GM18517 (cell line): ENCODE measurements at regions not wholly inside any gene's neighbourhood (a gene's known extent, or its start where the extent isn't known, plus 50 kb on each side); places are given as distances from the start of the nearest gene placed in this dataset.

Experiments used
- ATAC-seq: cut with Tn5 transposase; IDR thresholded peaks from one replicate; pipeline ENCODE4 v1.9.1; 2021; ENCODE audit warnings: mild to moderate bottlenecking, moderate library complexity; ENCODE audit not compliant: unreplicated experiment

- ATAC-seq, result no peak
These were observed 50.6 kb upstream of the MRPS6 start for GRCh38 chr21:34022627-34023335.

DNA sequence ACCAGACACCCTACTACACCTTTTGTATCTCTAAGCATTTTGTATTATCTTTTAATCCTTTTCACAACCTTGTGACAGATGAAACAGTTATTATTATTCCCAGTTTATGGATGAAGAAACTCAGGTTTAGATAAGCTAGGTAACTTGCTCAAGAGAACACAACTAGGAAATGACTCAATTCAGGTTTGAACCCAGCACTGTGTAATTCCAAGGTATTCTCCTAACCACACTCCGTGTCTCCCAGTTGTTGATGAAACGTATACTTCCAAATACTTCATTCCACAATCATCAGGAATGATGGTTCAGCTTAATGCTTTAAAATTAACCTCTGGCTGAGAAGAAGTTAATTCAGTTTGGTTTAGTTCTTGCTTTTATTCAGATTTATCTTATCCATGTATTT, 51.7 kb upstream of the MRPS6 start:
- no peak for ATAC-seq

GRCh38 chr21:34020983-34021553, 52.3 kb upstream of the MRPS6 start:
- ATAC-seq, result no peak

- peak; percentile 37 for ATAC-seq
These were observed 53.2 kb upstream of the MRPS6 start for GRCh38 chr21:34020005-34020847.

DNA sequence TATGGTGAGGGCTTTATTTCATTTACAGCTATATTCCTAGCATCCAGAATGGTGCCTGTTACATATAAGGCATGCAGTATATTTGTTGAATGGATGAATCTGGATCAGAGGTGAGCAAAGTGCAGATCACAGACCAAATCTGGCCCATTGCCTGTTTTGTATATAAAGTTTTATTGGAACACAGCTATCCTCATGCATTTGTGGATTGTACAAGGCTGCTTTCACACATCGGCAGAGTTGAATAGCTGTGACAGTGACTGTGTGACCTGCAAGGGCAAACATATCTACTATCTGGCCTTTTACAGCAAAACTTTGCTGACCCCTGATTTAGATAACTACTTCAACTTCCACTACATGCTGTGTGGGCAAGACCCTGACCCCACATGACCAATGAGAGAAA, 54.0 kb upstream of the MRPS6 start:
- no peak for ATAC-seq

- no peak for ATAC-seq
These were observed 54.5 kb upstream of the MRPS6 start for GRCh38 chr21:34018910-34019309.

DNA sequence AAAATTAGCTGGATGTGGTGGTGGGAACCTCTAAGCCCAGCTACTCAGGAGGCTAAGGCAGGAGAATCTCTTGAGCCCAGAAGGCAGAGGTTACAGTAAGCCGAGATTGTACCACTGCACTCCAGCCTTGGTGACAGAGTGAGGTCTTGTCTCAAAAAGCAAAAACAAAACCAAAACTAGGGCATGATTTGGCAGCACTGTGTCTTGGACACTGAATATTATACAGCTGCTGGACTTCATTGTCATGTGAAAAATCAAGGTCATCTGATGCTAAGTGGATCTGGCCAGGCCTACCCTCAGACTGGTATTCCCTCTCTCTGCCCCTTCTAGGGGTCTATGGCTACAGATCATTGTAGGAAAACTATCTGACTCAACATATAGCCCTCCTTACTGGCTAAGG, 55.2 kb upstream of the MRPS6 start:
- ATAC-seq, result peak; percentile 34

DNA sequence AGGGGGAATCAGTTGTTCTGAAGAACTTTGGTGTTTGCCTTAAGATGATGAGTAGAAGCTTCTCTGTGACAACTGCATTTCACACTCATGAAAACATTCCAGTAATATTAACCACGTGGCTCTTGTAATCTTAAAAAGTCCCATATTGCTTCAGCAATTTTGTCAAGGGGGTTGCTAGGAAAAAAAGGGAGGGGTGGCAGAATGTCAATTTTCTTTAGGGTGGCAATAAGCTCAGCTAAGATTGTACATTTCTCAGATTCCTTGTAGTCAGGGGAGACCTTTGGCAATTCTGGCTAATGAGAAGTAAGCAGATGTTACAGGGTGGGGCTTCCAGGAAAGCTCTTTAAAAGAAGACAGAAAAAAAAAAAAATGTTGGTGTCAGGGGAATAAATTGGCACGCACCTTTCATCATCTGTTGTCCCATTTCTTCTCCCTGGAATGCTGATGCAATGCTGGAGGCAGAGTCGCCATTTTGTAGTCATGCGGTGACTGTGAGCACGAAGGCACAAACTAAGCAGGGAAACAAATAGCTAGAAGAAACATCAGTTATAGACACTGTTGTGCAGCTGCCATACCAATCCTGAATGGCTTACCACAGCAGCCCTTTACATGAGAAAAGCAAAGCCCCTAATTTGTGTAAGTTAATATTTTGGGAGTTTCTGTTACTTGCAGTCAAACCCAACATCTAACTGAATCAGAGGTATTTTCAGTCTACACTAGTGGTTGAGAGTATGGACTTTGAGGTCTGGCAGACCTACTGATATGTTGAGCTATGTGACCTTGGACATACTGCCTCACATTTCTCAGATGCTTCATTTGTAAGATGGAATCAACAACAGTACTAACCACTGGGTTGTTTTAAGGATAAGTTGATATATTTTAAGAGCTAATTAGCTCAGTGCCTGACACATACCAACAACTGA, 56.1 kb upstream of the MRPS6 start:
- ATAC-seq, result no peak

DNA sequence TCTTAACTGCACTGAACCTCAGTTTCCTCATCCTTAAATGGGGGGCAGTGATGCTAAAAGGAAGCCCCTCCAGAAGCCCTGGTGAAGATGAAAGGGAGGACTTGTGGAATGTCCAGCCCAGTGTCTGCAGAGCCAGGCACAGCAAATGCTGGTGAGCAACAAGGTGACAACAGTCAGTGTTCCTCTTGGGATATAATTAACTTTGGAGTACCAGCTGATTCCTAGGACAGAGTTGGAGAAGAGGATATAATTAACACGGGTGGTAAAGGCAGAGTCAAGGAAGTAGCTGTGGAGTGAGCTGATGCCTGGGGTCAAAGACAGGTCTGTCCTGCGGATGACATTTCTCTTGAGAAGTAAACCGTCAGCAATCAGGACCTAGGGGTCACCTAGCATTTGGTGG, 60.7 kb upstream of the MRPS6 start:
- ATAC-seq, result no peak

DNA sequence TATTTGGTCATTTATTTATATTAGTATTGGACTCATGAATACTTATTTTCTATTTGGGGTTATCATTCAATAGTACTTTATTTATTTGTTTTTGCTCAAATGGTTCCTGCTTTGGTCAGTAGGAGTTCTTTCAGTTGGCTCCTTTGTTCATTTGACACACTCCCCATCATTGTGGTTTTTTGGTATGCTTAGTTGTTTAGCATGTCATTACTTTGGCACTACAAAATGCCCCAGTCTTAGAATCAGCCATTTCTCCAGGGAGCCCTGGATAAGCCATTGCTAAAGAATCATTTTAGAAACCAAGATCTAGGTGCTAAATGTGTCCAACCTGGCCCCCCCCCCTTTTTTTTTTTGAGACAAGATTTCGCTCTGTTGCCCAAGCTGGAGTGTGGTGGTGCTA, 61.7 kb upstream of the MRPS6 start:
- no peak for ATAC-seq

DNA sequence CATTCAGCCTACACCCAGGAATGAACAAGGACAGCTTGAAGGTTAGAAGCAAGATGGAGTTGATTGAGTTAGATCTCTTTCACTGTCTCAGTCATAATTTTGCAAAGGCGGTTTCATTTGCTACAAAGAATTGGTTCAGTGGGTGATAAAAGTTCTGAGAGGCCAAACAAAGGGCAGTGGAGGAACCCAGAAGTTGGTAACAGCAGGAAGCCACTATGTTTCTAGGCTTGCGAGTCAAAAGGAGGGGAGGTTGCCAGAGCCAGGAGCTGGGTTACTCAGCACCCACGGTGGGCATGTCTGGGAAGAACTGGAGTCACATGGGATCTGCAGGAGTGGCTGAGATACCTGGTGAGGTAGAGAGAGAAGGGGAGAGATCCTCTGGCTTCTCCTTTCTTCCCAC, 64.2 kb upstream of the MRPS6 start:
- no peak for ATAC-seq

- no peak for ATAC-seq
These were observed 64.8 kb upstream of the MRPS6 start for GRCh38 chr21:34008618-34009017.

DNA sequence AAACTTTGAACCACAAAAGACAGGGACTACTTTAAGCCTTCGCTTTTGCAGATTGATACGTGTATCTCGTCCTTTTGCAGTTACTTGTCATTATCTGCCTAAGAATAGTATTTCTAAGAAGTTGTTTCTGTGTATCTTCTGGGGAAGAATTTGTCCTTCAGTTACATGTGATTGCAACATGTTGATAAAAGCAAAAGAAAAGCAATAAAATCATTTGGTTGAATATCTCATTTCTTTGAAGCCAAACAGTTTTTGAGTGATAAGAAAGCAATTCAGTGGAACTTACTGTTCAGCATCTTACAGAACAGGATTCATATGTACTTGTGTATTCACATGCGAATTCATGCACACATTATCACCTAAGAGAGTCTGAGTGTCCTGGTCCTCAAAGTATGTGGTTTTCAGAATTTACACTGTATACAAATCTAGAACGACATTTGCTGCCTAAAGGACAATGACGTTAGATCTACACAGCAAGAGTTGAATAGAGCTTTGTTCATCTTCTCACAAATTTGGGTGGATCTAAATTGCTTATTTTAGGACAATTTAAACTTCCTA, 66.7 kb upstream of the MRPS6 start:
- no peak for ATAC-seq

GRCh38 chr21:34004974-34005373, 68.4 kb upstream of the MRPS6 start:
- no peak for ATAC-seq

GRCh38 chr21:34004013-34004938, 69.1 kb upstream of the MRPS6 start:
- ATAC-seq, result no peak

- ATAC-seq, result no peak
These were observed 70.0 kb upstream of the MRPS6 start for GRCh38 chr21:34003428-34003827.

GRCh38 chr21:34000375-34000774, 73.0 kb upstream of the MRPS6 start:
- no peak for ATAC-seq

DNA sequence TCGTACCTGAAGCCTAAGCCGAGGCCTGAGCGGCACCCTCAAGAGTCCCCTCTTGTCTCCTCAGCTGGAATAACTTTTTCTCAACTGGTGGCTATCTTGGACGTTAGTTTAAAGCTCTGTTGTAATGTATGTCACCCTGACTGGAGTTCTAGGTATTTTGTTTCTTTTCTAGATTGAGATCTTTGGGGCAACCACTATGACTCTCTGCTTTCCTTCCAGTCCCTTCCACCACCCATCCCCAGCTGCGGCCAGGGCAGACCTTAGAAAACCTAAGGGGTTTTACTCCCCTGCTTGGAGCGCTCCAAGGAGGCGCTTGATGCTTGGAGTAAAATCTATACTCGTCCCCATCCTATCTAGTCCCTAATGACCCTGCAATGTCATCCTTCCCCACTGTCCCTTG, 74.6 kb upstream of the MRPS6 start:
- no peak for ATAC-seq

GRCh38 chr21:33998402-33998801, 75.0 kb upstream of the MRPS6 start:
- no peak for ATAC-seq

DNA sequence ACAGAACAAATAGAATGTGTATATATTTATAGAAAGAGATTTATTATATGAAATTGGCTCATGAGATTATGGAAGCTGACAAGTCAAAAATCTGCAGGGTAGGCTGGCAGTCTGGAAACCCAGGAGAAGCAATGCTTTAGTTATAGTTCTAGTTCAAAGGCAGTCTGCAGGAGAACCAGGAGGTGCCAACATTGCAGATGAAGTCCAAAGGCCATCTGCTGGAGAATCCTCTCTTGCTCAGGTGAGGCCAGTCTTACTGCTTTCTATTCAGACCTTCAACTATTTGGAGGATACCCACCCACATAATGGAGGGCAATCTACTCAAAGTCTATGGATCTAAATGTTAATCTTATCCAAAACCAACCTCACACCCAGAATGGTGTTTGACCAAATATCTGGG, 75.9 kb upstream of the MRPS6 start:
- ATAC-seq, result no peak
